ENCODE measurements at regions not wholly inside any gene's neighbourhood (a gene's known extent, or its start where the extent isn't known, plus 50 kb on each side); places are given as distances from the start of the nearest gene placed in this dataset.

GRCh38 chr6:41416501-41416837, 81.1 kb downstream of the NCR2 start:
- no peak overlapping the region for H3K4me2 ChIP-seq
- POLR2A ChIA-PET: no interaction called here
- TF ChIP-seq, protein P1, sequence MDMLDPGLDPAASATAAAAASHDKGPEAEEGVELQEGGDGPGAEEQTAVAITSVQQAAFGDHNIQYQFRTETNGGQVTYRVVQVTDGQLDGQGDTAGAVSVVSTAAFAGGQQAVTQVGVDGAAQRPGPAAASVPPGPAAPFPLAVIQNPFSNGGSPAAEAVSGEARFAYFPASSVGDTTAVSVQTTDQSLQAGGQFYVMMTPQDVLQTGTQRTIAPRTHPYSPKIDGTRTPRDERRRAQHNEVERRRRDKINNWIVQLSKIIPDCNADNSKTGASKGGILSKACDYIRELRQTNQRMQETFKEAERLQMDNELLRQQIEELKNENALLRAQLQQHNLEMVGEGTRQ (IDR thresholded peaks at IDR 0.05): no peak
- TF ChIP-seq EHMT2 (IDR thresholded peaks at IDR 0.05; ENCODE audit: low read depth) (no peak), HOXB5 (CRISPR knock-in tag; IDR thresholded peaks at IDR 0.05) (no peak), MYC (IDR thresholded peaks at IDR 0.05; ENCODE audit: borderline replicate concordance, low read length) (no peak), HES2 (IDR thresholded peaks at IDR 0.05) (no peak), POLR2AphosphoS2 (conservative IDR thresholded peaks at IDR 0.05; ENCODE audit: low read length) (no peak), NR3C1 (IDR thresholded peaks at IDR 0.05) (no peak), ZNF302 (CRISPR knock-in tag; IDR thresholded peaks at IDR 0.05) (no peak), SMC3 (IDR thresholded peaks at IDR 0.05) (no peak), HEYL (CRISPR knock-in tag; IDR thresholded peaks at IDR 0.05) (no peak), HOXA7 (CRISPR knock-in tag; IDR thresholded peaks at IDR 0.05) (no peak), CBX8 (IDR thresholded peaks at IDR 0.05) (no peak), ZC3H11A (IDR thresholded peaks at IDR 0.05) (no peak)
- TF ChIP-seq, protein P2, sequence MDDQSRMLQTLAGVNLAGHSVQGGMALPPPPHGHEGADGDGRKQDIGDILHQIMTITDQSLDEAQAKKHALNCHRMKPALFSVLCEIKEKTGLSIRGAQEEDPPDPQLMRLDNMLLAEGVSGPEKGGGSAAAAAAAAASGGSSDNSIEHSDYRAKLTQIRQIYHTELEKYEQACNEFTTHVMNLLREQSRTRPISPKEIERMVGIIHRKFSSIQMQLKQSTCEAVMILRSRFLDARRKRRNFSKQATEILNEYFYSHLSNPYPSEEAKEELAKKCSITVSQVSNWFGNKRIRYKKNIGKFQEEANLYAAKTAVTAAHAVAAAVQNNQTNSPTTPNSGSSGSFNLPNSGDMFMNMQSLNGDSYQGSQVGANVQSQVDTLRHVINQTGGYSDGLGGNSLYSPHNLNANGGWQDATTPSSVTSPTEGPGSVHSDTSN (IDR thresholded peaks at IDR 0.05): no peak
- H3K4me1 ChIP-seq: no peaks in the 10 kb centered on the region
- DNase-seq (ENCODE audit: low read depth in 1 of 2, low spot score in 1 of 2) (no peak), ATAC-seq (no peak), FAIRE-seq (no peak)
- CTCF ChIA-PET: interaction anchor here (0.7 to 1.9 kb wide), 4 partner anchors 9 to 290 kb away, joined by 3 to 6 read pairs (median 4); no protein-coding TSS in a partner anchor
- no peak overlapping the region for H3K27ac ChIP-seq
- no peak overlapping the region for H3K4me3 ChIP-seq
- WGBS (ENCODE audit: missing lambda C conversion rate): 48% methylated on average over 6 of the region's 6 CpGs
- 0 out of 3 replicates have a peak, but pooled peaks cover 10% of the 10 kb centered on the region for H3K9me3 ChIP-seq

DNA sequence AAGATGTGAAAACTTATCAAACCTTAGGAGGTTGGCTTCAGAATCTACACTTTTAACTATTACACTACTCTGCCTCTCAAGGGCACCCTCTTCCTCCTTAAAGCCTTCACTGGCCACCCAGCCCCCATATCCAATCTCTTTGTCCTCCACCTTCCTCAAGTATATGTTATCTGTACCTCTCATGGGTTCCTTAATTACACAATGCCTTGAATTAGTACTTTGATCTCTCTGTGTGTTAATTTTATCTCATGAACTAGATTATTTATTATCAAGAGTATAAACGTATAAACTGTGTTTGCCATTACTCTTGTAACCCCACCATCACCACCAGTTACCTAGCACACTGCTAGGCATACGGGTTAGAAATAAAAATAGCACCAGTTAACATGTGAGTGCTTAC, 83.3 kb downstream of the NCR2 start:
- no peaks in the 10 kb centered on the region for H3K4me1 ChIP-seq
- FAIRE-seq: no peak
- no peak for ATAC-seq
- no peak for DNase-seq (ENCODE audit: low read depth in 1 of 2, low spot score in 1 of 2)
- H3K4me2 ChIP-seq: no peak overlapping the region
- CTCF ChIA-PET: interaction anchor here (4.8 kb wide), 1 partner anchor 173 kb away, joined by 20 read pairs; no protein-coding TSS in a partner anchor
- POLR2A ChIA-PET: no interaction called here
- 0 out of 3 replicates have a peak, but pooled peaks cover 10% of the 10 kb centered on the region for H3K9me3 ChIP-seq
- 12% methylated on average over 2 of the region's 2 CpGs for WGBS (ENCODE audit: missing lambda C conversion rate)
- TF ChIP-seq HOXB13 (CRISPR knock-in tag; IDR thresholded peaks at IDR 0.05; ENCODE audit: low read depth): no peak
- no peak for TF ChIP-seq KDM1A (IDR thresholded peaks at IDR 0.05; ENCODE audit: low read depth)
- TF ChIP-seq PHF8 (IDR thresholded peaks at IDR 0.05; ENCODE audit: borderline replicate concordance, low read depth): no peak
- TF ChIP-seq RFX5 (IDR thresholded peaks at IDR 0.05): no peak
- TF ChIP-seq, protein P3, sequence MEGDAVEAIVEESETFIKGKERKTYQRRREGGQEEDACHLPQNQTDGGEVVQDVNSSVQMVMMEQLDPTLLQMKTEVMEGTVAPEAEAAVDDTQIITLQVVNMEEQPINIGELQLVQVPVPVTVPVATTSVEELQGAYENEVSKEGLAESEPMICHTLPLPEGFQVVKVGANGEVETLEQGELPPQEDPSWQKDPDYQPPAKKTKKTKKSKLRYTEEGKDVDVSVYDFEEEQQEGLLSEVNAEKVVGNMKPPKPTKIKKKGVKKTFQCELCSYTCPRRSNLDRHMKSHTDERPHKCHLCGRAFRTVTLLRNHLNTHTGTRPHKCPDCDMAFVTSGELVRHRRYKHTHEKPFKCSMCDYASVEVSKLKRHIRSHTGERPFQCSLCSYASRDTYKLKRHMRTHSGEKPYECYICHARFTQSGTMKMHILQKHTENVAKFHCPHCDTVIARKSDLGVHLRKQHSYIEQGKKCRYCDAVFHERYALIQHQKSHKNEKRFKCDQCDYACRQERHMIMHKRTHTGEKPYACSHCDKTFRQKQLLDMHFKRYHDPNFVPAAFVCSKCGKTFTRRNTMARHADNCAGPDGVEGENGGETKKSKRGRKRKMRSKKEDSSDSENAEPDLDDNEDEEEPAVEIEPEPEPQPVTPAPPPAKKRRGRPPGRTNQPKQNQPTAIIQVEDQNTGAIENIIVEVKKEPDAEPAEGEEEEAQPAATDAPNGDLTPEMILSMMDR (IDR thresholded peaks at IDR 0.05): no peak
- no peak for TF ChIP-seq SREBF2 (IDR thresholded peaks at IDR 0.05)
- TF ChIP-seq, protein P4, sequence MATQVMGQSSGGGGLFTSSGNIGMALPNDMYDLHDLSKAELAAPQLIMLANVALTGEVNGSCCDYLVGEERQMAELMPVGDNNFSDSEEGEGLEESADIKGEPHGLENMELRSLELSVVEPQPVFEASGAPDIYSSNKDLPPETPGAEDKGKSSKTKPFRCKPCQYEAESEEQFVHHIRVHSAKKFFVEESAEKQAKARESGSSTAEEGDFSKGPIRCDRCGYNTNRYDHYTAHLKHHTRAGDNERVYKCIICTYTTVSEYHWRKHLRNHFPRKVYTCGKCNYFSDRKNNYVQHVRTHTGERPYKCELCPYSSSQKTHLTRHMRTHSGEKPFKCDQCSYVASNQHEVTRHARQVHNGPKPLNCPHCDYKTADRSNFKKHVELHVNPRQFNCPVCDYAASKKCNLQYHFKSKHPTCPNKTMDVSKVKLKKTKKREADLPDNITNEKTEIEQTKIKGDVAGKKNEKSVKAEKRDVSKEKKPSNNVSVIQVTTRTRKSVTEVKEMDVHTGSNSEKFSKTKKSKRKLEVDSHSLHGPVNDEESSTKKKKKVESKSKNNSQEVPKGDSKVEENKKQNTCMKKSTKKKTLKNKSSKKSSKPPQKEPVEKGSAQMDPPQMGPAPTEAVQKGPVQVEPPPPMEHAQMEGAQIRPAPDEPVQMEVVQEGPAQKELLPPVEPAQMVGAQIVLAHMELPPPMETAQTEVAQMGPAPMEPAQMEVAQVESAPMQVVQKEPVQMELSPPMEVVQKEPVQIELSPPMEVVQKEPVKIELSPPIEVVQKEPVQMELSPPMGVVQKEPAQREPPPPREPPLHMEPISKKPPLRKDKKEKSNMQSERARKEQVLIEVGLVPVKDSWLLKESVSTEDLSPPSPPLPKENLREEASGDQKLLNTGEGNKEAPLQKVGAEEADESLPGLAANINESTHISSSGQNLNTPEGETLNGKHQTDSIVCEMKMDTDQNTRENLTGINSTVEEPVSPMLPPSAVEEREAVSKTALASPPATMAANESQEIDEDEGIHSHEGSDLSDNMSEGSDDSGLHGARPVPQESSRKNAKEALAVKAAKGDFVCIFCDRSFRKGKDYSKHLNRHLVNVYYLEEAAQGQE (IDR thresholded peaks at IDR 0.05): no peak
- TF ChIP-seq, protein P5, sequence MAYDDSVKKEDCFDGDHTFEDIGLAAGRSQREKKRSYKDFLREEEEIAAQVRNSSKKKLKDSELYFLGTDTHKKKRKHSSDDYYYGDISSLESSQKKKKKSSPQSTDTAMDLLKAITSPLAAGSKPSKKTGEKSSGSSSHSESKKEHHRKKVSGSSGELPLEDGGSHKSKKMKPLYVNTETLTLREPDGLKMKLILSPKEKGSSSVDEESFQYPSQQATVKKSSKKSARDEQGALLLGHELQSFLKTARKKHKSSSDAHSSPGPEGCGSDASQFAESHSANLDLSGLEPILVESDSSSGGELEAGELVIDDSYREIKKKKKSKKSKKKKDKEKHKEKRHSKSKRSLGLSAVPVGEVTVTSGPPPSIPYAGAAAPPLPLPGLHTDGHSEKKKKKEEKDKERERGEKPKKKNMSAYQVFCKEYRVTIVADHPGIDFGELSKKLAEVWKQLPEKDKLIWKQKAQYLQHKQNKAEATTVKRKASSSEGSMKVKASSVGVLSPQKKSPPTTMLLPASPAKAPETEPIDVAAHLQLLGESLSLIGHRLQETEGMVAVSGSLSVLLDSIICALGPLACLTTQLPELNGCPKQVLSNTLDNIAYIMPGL (CRISPR knock-in tag; IDR thresholded peaks at IDR 0.05; ENCODE audit: borderline replicate concordance): no peak
- no peak for TF ChIP-seq EP300 (IDR thresholded peaks at IDR 0.05)
- no peak for TF ChIP-seq CEBPB (IDR thresholded peaks at IDR 0.05)
- TF ChIP-seq CBX2 (IDR thresholded peaks at IDR 0.05; ENCODE audit: borderline replicate concordance, low read depth): no peak
- no peak overlapping the region for H3K4me3 ChIP-seq
- H3K27ac ChIP-seq: no peak overlapping the region
